Mucosa of descending colon (tissue), 3 donors: ENCODE measurements at regions not wholly inside any gene's neighbourhood (a gene's known extent, or its start where the extent isn't known, plus 50 kb on each side); places are given as distances from the start of the nearest gene placed in this dataset.

Source experiments
- ATAC-seq: fragments of 200-7000 bp; cut with Tn5 transposase; one replicate; pipeline ENCODE4 v1.9.1; 2020; ENCODE audit warnings: mild to moderate bottlenecking, moderate library complexity
- DNase-seq, 3 donors: peaks; one replicate each; pipeline ENCODE4 v3.0.0-alpha.2; 2020
- H3K36me3 ChIP-seq: fragments of 200-600 bp; one replicate; pipeline ENCODE4 v1.8.0; 2021; ENCODE audit warnings: low read depth, mild to moderate bottlenecking
- H3K4me1 ChIP-seq: fragments of 200-600 bp; one replicate; pipeline ENCODE4 v1.8.0; 2021; ENCODE audit warnings: low read depth, mild to moderate bottlenecking
- H3K4me3 ChIP-seq: fragments of 200-600 bp; one replicate; pipeline ENCODE4 v1.8.0; 2021; ENCODE audit warnings: mild to moderate bottlenecking
- H3K9me3 ChIP-seq: fragments of 200-600 bp; one replicate; pipeline ENCODE4 v1.8.0; 2021; ENCODE audit warnings: mild to moderate bottlenecking
- CTCF ChIP-seq: fragments of 200-600 bp; IDR thresholded peaks from one replicate; pipeline ENCODE4 v1.8.0; 2022; ENCODE audit warnings: antibody characterized with exemption, mild to moderate bottlenecking
- intact Hi-C, 2 donors: fragments of 100-400 bp; cut with DNase I in 1 of 2; cut with micrococcal nuclease in 1 of 2; formaldehyde crosslinking; loops; one replicate each; pipeline versions ENCODE4 v1.11.0 to v1.11.1; 2022; cut with DNase I, micrococcal nuclease
- donor health status: DM: no; HTN: no; CAD: no; lungs with moderate emphysema.
- donor health status: DM: no; HTN: no; CAD: no.
- donor health status: DM: no; HTN: yes; CAD: no.

GRCh38 chr20:58017970-58018530 is 210.4 kb downstream of the ANKRD60 start:
- H3K9me3 ChIP-seq = no peaks in the 10 kb centered on the region
- no peaks in the 10 kb centered on the region for H3K36me3 ChIP-seq
- H3K4me1 ChIP-seq = peaks cover 5% of the 10 kb centered on the region
- peak; percentile 6 for ATAC-seq
- intact Hi-C loops = no loop called here
- H3K4me3 ChIP-seq = no peak overlapping the region
- DNase-seq = no peak
- TF ChIP-seq CTCF = no peak

DNA sequence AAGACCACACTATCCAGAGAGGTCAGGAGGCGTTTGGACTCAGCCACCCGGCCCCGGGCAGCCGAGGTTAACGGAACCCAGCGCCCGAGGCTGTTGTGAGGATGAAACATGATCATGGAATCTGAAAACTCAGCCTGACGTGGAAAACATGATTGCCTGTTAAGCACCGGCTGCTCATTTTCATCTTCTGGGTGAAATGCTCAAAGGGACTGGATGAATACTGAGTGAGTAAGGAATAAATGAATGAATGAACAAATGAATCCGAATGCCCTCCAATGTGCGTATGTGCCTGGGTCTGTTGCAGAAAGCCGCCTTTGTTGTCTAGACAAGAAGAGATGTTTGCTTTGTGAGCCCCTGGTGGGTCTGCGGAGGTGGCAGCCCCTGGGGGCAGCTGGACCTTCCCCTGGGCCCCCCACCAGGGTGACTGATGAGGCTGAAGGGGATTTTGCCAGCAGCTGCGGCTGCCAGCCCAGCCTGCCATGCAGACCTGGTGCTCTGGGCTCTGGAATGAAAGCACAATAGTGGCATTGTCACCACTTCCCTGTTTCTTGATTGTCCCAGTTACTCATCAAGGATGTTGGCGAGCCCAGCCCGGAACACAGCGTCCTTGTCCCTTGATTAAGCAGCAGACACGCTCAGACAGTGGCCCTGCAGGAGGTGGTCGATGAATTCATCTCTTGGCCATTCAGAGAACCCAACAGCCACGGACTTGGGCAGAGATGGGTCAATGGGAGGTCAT is 211.1 kb downstream of the ANKRD60 start:
- DNase-seq (peak; percentile 72 to 86 (median 77)), ATAC-seq (peak; percentile 97)

DNA sequence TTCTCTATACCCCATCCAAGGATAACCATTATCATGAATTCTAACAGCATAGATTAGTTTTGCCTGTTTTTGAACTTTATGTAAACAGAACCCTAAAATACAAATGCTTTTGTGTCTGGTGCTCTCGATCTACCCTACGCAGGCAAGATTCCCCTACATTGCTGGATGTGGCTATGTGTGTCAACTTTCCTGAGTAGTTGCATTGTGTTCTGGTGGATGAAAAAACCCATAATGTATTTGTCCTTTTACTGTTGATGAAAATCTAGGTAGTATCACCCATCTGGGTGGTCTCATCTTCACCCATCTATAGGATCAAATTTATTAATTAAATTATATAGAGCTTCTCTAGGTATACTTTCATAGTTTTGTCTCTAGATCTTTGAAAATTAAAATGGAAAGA is 211.7 kb downstream of the ANKRD60 start:
- peaks cover 5% of the 10 kb centered on the region for H3K4me1 ChIP-seq
- DNase-seq (no peak), ATAC-seq (no peak)
- no peak overlapping the region for H3K4me3 ChIP-seq
- no peaks in the 10 kb centered on the region for H3K9me3 ChIP-seq
- intact Hi-C loops = no loop called here
- no peak for TF ChIP-seq CTCF
- H3K36me3 ChIP-seq = no peaks in the 10 kb centered on the region

More for the DNA sequence above, 211.1 kb downstream of the ANKRD60 start:
- Histone ChIP-seq H3K4me3 (no peak overlapping the region), H3K4me1 (peaks cover 5% of the 10 kb centered on the region), H3K9me3 (no peaks in the 10 kb centered on the region), H3K36me3 (no peaks in the 10 kb centered on the region)
- no peak for TF ChIP-seq CTCF
- intact Hi-C loops = no loop called here

- intact Hi-C loops = no loop called here
- no peak for TF ChIP-seq CTCF
- no peak for DNase-seq
- H3K4me3 ChIP-seq = no peak overlapping the region
- H3K9me3 ChIP-seq = no peaks in the 10 kb centered on the region
- ATAC-seq = peak; percentile 12
- peaks cover 5% of the 10 kb centered on the region for H3K4me1 ChIP-seq
- H3K36me3 ChIP-seq = no peaks in the 10 kb centered on the region
These were observed 213.7 kb downstream of the ANKRD60 start for GRCh38 chr20:58014628-58015315.

GRCh38 chr20:58012731-58013510 is 215.5 kb downstream of the ANKRD60 start:
- ATAC-seq = no peak

More at GRCh38 chr20:58012731-58013510, 215.5 kb downstream of the ANKRD60 start:
- Histone ChIP-seq H3K9me3 (no peaks in the 10 kb centered on the region), H3K4me3 (no peak overlapping the region), H3K4me1 (peaks cover 2% of the 10 kb centered on the region), H3K36me3 (no peaks in the 10 kb centered on the region)
- DNase-seq = no peak
- intact Hi-C loops = no loop called here
- no peak for TF ChIP-seq CTCF
